ENCODE measurements at regions not wholly inside any gene's neighbourhood (a gene's known extent, or its start where the extent isn't known, plus 50 kb on each side); places are given as distances from the start of the nearest gene placed in this dataset.

DNA sequence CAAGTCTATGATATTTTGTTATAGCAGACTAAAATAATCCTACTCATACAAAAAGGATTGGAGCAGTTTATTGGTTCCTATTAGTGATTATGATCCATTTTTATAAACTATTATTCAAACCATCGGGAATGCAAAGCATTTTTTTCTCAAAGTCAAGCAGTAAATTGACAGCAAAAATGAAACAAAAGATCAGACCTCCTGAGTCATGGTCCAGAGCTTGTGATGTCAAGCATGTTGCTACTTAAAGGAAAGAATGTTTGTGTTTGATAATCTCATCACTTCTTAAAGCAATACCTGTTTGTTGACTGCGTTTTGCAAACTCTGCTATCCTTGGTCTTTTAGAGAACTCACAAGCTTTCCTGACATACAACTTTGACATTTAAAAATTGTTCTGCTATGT is 204.4 kb downstream of the SAMD5 start:
- DNase-seq (ENCODE audit: low spot score) (no peak), FAIRE-seq (no peak)

DNA sequence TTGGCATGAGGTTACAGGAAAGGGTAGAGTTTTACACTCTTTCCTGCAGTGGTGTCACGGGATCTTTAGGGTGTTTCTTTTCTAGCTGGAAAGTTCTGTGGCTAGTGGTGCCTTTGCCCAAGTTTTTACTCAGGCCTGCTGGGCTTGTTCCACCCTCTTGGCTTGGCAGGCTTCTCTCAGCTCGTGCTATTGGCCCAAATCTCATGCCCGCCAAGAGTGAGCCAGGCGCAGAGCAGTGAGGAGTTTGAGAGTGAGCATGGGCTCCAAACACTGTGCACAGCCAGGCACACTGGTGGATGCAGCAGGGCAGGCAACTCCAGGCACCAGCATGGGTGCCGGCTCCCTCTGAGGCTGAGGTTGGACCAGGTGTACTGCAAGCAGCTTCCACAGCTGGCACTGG is 206.5 kb downstream of the SAMD5 start:
- FAIRE-seq (no peak), DNase-seq (ENCODE audit: low spot score) (no peak)

GRCh38 chr6:147716434-147716833 is 207.9 kb downstream of the SAMD5 start:
- no peak for FAIRE-seq
- no peak for DNase-seq (ENCODE audit: low spot score)

- FAIRE-seq (no peak), DNase-seq (ENCODE audit: low spot score) (no peak)
These were observed 209.5 kb downstream of the SAMD5 start for GRCh38 chr6:147717991-147718390.

- no peak for DNase-seq (ENCODE audit: low spot score)
- FAIRE-seq = no peak
These were observed 213.7 kb downstream of the SAMD5 start for GRCh38 chr6:147722158-147722557.

DNA sequence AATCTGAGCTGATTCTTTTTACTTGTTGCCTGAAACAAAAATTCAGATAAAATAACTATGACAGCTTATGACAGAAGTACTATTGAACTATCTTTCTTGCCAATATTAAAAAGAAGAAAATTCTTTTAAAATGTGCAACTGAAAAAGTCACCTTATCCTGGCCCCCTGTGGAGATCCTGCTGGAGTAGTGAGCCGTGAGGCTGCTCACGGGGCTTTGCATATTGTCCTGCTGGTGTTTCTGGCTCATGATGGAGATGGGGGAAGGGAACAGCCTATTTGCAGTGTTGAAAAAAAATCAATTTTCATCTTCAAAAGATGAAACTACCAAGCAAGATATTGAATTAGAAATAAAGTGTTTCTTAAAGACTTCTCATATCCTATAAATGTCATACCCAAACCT is 216.0 kb downstream of the SAMD5 start:
- no peak for FAIRE-seq
- no peak for DNase-seq (ENCODE audit: low spot score)

DNA sequence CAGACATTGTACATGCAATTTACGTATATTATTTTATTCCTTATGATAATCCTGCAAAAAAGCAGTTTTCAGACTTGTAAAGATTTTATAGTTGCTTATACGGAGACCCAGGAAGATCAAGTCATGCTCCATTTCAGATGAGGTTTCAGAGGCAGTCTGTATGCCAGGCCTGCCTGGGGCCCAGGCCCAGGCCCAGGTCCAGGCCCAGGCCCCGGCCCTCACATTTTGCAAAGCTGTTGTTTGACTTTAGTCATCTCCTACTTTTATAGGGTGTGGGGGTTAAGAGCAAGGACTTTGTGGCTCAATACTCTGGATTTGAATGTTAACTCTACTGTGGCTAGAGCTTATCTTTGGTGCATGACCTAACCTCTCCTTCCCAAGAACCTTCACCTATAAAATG is 217.9 kb downstream of the SAMD5 start:
- DNase-seq (ENCODE audit: low spot score) = no peak
- FAIRE-seq = no peak

DNA sequence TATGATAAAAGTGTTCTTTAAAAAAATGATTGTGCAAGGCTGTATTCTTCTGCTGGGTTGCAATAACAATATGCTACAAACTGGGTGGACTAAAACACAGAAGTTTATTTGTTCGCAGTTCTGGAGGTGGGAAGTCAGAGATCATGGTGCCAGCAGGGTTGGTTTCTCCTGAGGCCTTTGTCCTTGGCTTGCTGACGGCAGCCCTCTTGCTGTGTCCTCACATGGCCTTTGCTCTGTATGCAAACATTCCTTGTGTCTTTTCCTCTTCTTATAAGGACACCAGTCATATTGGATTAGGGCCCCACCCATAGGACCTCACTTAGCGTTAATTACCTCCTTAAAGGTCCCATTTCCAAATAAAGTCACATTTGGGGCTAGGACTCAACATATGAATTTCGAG is 220.4 kb downstream of the SAMD5 start:
- FAIRE-seq (no peak), DNase-seq (ENCODE audit: low spot score) (no peak)

DNA sequence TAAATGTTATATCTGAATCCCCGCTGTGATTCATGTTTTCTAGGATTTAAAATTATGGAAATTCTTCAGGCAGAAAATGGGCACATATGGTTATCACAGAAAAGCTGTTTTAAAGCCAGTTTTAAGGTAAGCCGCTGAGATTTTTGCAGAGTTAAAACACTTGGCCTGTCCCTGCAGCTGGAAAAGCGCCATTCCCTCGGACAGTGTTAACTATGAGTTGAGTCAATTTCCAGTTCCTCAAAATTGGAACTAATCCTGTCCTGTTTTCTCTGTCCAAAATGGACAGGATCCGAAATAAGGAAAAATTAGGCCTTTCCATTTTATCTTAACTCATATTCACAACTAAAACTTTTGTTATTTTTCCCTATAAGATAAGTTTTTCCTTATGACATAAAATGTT is 225.2 kb downstream of the SAMD5 start:
- FAIRE-seq (no peak), DNase-seq (ENCODE audit: low spot score) (no peak)

DNA sequence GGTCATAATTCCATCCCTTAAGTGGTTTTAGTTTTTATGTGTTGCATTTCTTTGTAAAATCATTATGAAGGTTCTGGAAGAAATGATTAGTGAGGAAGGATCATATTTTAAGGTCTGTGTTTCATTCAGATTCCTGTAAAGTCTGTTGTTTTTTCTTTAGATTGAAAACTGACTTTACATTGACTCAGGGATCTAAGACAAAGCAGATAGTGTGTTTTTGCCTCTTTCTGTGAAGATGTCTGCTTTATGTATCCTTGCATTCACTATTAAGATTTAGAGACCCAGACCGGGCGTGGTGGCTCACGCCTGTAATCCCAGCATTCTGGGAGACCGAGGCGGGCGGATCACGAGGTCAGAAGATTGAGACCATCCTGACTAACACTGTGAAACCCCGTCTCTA is 225.7 kb downstream of the SAMD5 start:
- DNase-seq (ENCODE audit: low spot score) = no peak
- no peak for FAIRE-seq

GRCh38 chr6:147735924-147736323 is 227.4 kb downstream of the SAMD5 start:
- DNase-seq (ENCODE audit: low spot score) = no peak
- FAIRE-seq = no peak

DNA sequence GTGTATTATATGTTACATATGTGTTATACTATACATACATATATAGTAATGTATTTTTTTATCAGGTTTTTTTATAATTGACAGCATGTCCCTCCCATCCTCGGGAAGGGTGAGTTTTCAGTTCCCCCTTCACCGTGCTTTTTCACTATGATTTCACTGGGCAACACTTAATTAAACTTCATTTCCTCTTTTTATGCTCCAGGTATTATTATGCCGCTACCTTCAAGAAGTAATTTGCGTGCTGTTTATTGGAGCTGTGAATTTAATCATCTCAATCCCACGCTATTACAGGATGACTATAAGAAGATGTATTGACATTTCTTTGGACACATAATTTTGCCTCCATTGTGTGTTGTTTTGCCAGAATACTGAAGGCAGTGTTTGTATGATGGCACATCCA is 228.6 kb downstream of the SAMD5 start:
- FAIRE-seq = no peak

DNA sequence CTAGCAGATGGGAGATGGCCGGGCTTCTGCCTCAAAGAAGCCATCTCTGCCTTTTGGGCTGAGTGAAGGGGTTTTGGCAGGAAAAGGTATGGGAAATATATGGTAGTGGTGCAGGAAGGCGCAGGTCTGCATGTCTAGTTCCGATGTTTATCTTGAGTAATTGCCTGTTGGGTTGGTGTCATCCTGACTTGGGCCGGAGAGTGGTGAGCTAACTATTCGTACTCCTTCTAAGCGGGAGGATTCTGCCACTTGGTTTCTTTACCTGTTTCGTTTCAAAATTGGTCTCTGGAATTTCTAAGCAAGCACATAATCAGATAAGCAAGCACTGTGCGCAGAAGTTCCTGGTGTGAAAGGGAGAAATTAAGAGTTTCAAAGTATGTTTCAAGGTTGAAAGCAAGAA is 229.6 kb downstream of the SAMD5 start:
- no peak for DNase-seq (ENCODE audit: low spot score)
- FAIRE-seq = no peak

More for the DNA sequence above, 228.6 kb downstream of the SAMD5 start:
- DNase-seq (ENCODE audit: low spot score) = no peak

- no peak for DNase-seq (ENCODE audit: low spot score)
- FAIRE-seq = no peak
These were observed 230.1 kb downstream of the SAMD5 start for GRCh38 chr6:147738516-147739162.

DNA sequence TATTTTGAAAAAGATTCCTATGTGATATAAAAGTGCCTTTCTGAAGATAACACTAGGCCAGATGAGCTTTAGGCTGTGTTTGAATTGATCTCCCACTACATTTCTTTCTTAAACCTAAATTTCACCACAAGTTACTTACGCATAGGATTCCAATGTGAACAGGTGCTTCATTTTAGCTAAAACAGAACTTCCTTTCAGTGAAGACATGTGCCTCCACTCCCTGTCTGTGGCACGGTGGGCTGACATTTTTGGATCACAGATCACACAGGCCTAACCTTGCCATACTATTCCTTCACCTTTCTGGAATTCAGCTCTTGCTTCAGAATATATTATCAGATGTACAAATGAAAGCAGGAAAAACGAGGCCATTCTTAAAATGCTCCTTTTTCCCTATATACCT is 231.8 kb downstream of the SAMD5 start:
- no peak for FAIRE-seq
- DNase-seq (ENCODE audit: low spot score) = no peak

GRCh38 chr6:147740916-147741315 is 232.4 kb downstream of the SAMD5 start:
- no peak for FAIRE-seq
- no peak for DNase-seq (ENCODE audit: low spot score)

DNA sequence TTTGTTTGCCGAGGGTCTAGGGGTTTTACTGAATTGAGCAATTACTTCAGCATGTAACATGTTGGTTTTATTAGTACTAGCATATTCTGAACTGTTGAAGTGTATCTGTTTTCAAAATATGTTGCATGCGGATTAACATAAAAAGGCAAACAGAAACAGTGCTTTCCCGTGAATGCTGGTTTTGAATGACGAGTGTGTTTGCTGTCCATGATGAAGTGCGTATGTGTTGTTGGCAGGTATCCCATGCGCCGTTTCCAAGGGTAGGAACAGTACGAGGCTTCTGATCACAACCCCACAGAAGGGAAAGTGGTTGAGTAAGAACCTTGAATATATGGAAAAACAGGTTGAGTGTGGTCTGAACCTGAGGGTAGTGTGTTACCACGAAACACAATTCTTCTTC is 232.9 kb downstream of the SAMD5 start:
- no peak for FAIRE-seq
- DNase-seq (ENCODE audit: low spot score) = no peak

- DNase-seq (ENCODE audit: low spot score) (no peak), FAIRE-seq (no peak)
These were observed 233.9 kb downstream of the SAMD5 start for GRCh38 chr6:147742440-147742839.

- FAIRE-seq = no peak
These were observed 235.5 kb downstream of the SAMD5 start for GRCh38 chr6:147744012-147744411.

GRCh38 chr6:147749331-147749730 is 240.8 kb downstream of the SAMD5 start:
- FAIRE-seq (no peak), DNase-seq (ENCODE audit: low spot score) (no peak)

More at GRCh38 chr6:147744012-147744411, 235.5 kb downstream of the SAMD5 start:
- DNase-seq (ENCODE audit: low spot score) = no peak

- DNase-seq (ENCODE audit: low spot score) (no peak), FAIRE-seq (no peak)
These were observed 241.9 kb downstream of the SAMD5 start for GRCh38 chr6:147750413-147750812.

DNA sequence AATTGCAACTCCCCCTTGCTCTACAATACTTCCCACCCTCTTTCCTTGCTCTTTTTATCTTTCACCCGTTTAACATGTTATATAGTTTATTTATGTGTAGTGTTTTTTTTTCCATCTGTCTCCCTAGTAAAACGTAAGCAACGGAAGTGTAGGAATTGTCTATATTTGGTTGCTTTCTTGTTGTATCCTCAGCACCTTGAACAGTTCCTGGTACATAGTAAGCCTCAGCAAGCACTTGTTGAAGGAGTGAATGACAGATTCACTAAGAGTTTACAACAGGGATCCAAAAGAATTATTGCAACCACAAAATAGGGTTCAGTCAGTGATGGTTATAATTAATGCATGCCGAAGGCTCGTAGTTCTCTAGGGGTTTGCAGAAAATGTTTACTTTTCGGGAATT is 242.7 kb downstream of the SAMD5 start:
- FAIRE-seq (no peak), DNase-seq (ENCODE audit: low spot score) (no peak)

DNA sequence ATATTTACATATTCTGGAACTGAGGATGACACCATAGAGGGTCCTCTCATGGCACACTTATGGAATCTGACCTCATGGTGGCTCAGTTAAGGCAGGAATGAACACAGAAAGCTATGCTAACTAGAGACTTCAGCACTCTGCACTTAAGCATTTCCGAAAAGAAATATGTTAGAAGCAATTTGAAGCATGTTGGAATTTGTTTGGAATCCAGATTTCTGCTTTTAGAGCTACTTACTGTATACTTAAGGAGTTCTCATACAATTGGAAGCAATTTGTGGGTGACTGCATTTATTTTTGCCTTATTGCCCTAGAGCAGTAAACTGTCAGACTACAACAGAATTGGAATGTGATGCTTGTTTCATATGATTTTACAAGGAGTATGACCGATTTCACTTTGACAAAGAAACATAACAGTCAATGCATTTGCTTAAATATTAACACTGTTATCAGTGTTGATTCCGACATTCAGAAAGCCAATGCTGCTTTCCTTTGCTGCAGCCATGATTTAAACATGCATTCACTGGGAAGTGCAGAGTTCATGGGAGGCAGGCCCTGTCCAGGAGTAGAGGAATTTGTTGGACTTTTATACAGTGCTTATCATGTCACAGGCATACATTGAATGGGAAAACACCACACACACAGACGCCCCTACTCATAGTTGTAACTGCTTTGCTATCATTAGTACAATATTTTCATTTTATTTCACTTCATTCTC is 244.4 kb downstream of the SAMD5 start:
- DNase-seq (ENCODE audit: low spot score) (no peak), FAIRE-seq (no peak)
